ENCODE measurements at regions not wholly inside any gene's neighbourhood (a gene's known extent, or its start where the extent isn't known, plus 50 kb on each side); places are given as distances from the start of the nearest gene placed in this dataset.

DNA sequence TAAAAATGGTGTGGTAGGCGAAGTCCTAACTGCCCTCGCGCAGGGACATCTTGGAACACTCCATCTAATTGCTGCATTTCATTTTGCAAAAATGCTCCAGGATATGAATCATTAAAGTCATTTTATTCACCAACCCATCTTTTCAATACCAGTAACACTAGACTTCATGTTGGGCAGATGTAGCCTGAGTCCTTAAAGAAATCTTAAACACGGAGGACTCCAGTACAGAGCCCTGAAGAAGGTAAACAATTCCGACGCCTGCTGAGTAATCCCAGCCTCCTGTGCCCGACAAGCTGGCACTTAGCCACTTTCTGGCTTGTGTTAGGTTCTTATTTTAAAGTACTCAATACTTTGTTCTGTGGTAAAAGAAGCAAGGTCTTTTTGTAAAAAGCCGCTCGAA lies 58.0 kb upstream of the IRS2 start:
- no peaks in the 10 kb centered on the region for H3K79me2 ChIP-seq (ENCODE audit: insufficient read depth, low read length)
- H4K91ac ChIP-seq (ENCODE audit: insufficient read length, low read depth, low read length), result no peak overlapping the region
- no peak overlapping the region for H3T11ph ChIP-seq (ENCODE audit: low read length)
- DNase-seq, result no peak
- no peak overlapping the region for H3K27ac ChIP-seq (ENCODE audit: insufficient read length, low read depth, low read length)
- no peak overlapping the region for H2BK15ac ChIP-seq (ENCODE audit: low read depth, low read length)
- no peak overlapping the region for H3K56ac ChIP-seq (ENCODE audit: insufficient read length, low read depth, low read length)
- WGBS (ENCODE audit: extremely low coverage, insufficient read length, low lambda C conversion rate), result no CpG with 5 or more reads among the region's 9 CpGs
- H2BK20ac ChIP-seq (ENCODE audit: low read depth, low read length, poor library complexity, severe bottlenecking), result no peak overlapping the region
- Mint-ChIP-seq H3K27ac (no peak overlapping the region), H3K4me1 (peaks cover 7 to 9% of the 10 kb centered on the region in 2 experiments; a peak in 3 of 4 replicates), H3K27me3 (ENCODE audit: low read depth) (peaks cover 5% of the 10 kb centered on the region), H3K9me3 (no peaks in the 10 kb centered on the region), H3K36me3 (ENCODE audit: insufficient read depth in 1 of 3, low read depth in 3 of 3) (no peaks in the 10 kb centered on the region), H3K4me3 (no peak overlapping the region)
- no peak overlapping the region for H3K9ac ChIP-seq (ENCODE audit: extremely low read depth, insufficient read length, low read length)
- no peak overlapping the region for H3K18ac ChIP-seq (ENCODE audit: insufficient read length, low read depth, low read length)
- no peak overlapping the region for H3K4me2 ChIP-seq (ENCODE audit: insufficient read depth, insufficient read length, low read length)
- no peaks in the 10 kb centered on the region for H3K23me2 ChIP-seq (ENCODE audit: insufficient read length, low read depth, low read length, poor library complexity, severe bottlenecking)
- H2BK5ac ChIP-seq (ENCODE audit: insufficient read length, low read length), result no peak overlapping the region
- TF ChIP-seq CTCF (conservative IDR thresholded peaks at IDR 0.05), result no peak
- no peak overlapping the region for H3K23ac ChIP-seq (ENCODE audit: insufficient read length, low read depth, low read length)
- no peak overlapping the region for H3K4ac ChIP-seq (ENCODE audit: low read depth, low read length)
- no peak overlapping the region for H2AFZ ChIP-seq (ENCODE audit: low read length)
- no peak overlapping the region for H2BK12ac ChIP-seq (ENCODE audit: insufficient read length, low read depth, low read length)
- no peaks in the 10 kb centered on the region for H3K4me1 ChIP-seq (ENCODE audit: insufficient read depth, low read length)
- H4K5ac ChIP-seq (ENCODE audit: insufficient read length, low read depth, low read length), result no peak overlapping the region
- no peaks in the 10 kb centered on the region for H3K79me1 ChIP-seq (ENCODE audit: insufficient read depth, low read depth, low read length, poor library complexity, severe bottlenecking)
- no peaks in the 10 kb centered on the region for H3K9me3 ChIP-seq (ENCODE audit: control insufficient read depth, low read depth, low read length)
- no peaks in the 10 kb centered on the region for H4K20me1 ChIP-seq (ENCODE audit: control insufficient read depth, insufficient read depth, insufficient read length)
- no peaks in the 10 kb centered on the region; the same call in 1 of the 2 replicates for H3K27me3 ChIP-seq (ENCODE audit: insufficient read depth, low read length)
- no peak overlapping the region for H2BK120ac ChIP-seq (ENCODE audit: low read depth, low read length, poor library complexity, severe bottlenecking)
- no peak overlapping the region for H4K8ac ChIP-seq (replicated peaks; ENCODE audit: insufficient read length, low read depth, low read length)
- no peak overlapping the region for H3K14ac ChIP-seq (ENCODE audit: insufficient read depth, low read length)
- no peak overlapping the region for H2AK5ac ChIP-seq (ENCODE audit: insufficient read length, low read length)
